Urothelium cell line (cell line): ENCODE measurements at regions not wholly inside any gene's neighbourhood (a gene's known extent, or its start where the extent isn't known, plus 50 kb on each side); places are given as distances from the start of the nearest gene placed in this dataset.

Source experiments
- DNase-seq: peaks from one replicate; pipeline ENCODE4 v3.0.0; 2011; ENCODE audit warnings: low spot score, mixed read lengths
- FAIRE-seq: peaks from 2 replicates; lab custom pipeline; 2011; peaks lifted over from hg19 to GRCh38; lab: Jason Lieb, UNC

- no peak for FAIRE-seq
- DNase-seq: no peak
These were observed 250.9 kb upstream of the SEMA6D start for GRCh38 chr15:47466357-47466756.

GRCh38 chr15:47470983-47471382 lies 246.3 kb upstream of the SEMA6D start:
- FAIRE-seq: no peak
- DNase-seq: no peak

GRCh38 chr15:47473106-47473725 lies 244.1 kb upstream of the SEMA6D start:
- DNase-seq (no peak), FAIRE-seq (no peak)

- no peak for FAIRE-seq
- no peak for DNase-seq
These were observed 243.5 kb upstream of the SEMA6D start for GRCh38 chr15:47473832-47474231.

- DNase-seq (no peak), FAIRE-seq (no peak)
These were observed 242.0 kb upstream of the SEMA6D start for GRCh38 chr15:47475336-47475735.

GRCh38 chr15:47477341-47477740 lies 240.0 kb upstream of the SEMA6D start:
- no peak for FAIRE-seq
- DNase-seq: no peak

- DNase-seq (no peak), FAIRE-seq (no peak)
These were observed 233.2 kb upstream of the SEMA6D start for GRCh38 chr15:47484059-47484458.

GRCh38 chr15:47484997-47485396 lies 232.3 kb upstream of the SEMA6D start:
- DNase-seq: no peak
- FAIRE-seq: no peak

GRCh38 chr15:47485419-47485818 lies 231.9 kb upstream of the SEMA6D start:
- FAIRE-seq (no peak), DNase-seq (no peak)

GRCh38 chr15:47486040-47486439 lies 231.3 kb upstream of the SEMA6D start:
- FAIRE-seq: no peak
- no peak for DNase-seq

GRCh38 chr15:47492195-47492594 lies 225.1 kb upstream of the SEMA6D start:
- DNase-seq (no peak), FAIRE-seq (no peak)

- DNase-seq (no peak), FAIRE-seq (no peak)
These were observed 223.7 kb upstream of the SEMA6D start for GRCh38 chr15:47493357-47494247.

- no peak for FAIRE-seq
These were observed 220.7 kb upstream of the SEMA6D start for GRCh38 chr15:47496343-47497185.

GRCh38 chr15:47500842-47501241 lies 216.5 kb upstream of the SEMA6D start:
- DNase-seq (no peak), FAIRE-seq (no peak)

More at GRCh38 chr15:47496343-47497185, 220.7 kb upstream of the SEMA6D start:
- DNase-seq: no peak

- no peak for DNase-seq
- no peak for FAIRE-seq
These were observed 215.3 kb upstream of the SEMA6D start for GRCh38 chr15:47502041-47502440.

GRCh38 chr15:47503876-47504275 lies 213.4 kb upstream of the SEMA6D start:
- FAIRE-seq (no peak), DNase-seq (no peak)

- FAIRE-seq: no peak
These were observed 212.6 kb upstream of the SEMA6D start for GRCh38 chr15:47504624-47505256.

GRCh38 chr15:47505712-47506328 lies 211.5 kb upstream of the SEMA6D start:
- no peak for FAIRE-seq
- DNase-seq: no peak

More at GRCh38 chr15:47504624-47505256, 212.6 kb upstream of the SEMA6D start:
- DNase-seq: no peak

GRCh38 chr15:47506329-47507100 lies 210.8 kb upstream of the SEMA6D start:
- no peak for FAIRE-seq
- no peak for DNase-seq
